Effector CD4-positive, alpha-beta T cell (primary cell): ENCODE measurements at regions not wholly inside any gene's neighbourhood (a gene's known extent, or its start where the extent isn't known, plus 50 kb on each side); places are given as distances from the start of the nearest gene placed in this dataset.
A peak's percentile ranks its signal among the peaks of the same experiment; 100 is the strongest.

Source experiments
- DNase-seq: peaks from one replicate; pipeline ENCODE4 v3.0.0-alpha.2; 2020

DNA sequence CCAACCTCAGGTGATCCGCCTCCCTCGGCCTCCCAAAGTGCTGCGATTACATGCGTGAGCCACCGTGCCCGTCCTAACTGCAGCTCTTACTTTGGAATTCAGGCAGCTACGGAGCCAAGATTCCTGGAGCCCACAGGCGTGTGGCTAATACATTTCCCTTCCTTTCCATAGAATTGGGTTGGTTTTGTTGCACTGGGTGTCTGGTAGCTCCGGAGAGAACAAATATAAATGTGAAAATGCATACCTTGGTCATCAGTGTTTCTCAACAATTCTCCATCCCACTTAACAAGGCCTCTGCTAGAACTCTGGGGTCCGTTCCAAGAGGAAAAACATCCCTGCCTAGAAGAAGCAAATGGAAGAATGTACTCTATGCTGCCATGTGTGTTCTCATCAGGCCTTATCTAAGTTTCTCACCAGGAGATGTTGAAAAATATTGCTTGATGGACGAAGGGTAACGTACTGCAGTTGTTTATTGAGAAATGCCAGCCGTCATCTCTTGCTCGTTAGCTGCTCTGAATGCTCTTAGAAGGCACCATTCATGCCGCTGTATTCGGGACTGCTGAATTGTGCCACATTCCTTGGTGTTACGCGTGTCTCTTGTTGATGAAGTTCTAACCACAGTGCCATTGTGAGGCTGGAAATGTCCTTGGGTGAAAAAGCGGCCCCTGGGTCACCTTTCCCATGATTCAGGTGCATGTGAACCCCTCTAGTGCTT is 50.5 kb upstream of the CD99 start:
- DNase-seq = no peak

DNA sequence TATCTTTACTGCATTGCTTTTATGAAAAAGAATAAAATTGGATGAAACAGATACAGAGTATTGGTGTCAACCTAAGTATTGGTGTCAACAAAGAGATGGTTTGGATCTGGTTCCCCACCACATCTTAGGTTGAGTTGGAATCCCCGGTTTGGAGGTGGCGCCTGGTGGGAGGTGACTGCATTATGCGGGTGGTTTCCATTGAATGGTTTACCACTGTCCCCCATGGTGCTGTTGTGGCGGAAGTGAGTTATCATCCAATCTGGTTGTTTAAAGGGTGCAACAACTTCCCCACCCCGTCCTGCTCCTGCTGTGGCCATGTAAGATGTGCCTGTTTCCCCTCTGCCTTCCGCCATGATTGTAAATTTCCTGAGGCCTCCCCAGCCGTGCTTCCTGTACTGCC is 52.8 kb upstream of the CD99 start:
- DNase-seq = no peak

DNA sequence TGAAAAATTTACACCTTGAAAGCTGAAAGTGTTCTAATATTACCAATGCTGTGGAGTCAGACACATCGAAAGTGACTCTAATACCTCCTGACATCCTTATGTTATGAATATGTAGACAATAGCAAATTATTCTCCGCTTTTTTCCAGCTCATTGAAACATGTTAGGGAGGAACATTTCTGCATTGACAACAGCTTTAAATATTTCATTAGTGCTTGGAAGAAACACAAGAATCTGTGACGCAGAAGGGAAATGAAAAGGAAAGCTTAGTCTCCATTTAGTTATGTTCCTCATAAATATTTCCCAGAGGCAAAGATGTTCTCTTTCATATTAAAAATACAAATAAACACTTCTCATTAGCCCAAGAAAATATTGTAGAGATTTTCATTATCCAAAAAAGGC is 55.8 kb upstream of the CD99 start:
- DNase-seq = no peak

DNA sequence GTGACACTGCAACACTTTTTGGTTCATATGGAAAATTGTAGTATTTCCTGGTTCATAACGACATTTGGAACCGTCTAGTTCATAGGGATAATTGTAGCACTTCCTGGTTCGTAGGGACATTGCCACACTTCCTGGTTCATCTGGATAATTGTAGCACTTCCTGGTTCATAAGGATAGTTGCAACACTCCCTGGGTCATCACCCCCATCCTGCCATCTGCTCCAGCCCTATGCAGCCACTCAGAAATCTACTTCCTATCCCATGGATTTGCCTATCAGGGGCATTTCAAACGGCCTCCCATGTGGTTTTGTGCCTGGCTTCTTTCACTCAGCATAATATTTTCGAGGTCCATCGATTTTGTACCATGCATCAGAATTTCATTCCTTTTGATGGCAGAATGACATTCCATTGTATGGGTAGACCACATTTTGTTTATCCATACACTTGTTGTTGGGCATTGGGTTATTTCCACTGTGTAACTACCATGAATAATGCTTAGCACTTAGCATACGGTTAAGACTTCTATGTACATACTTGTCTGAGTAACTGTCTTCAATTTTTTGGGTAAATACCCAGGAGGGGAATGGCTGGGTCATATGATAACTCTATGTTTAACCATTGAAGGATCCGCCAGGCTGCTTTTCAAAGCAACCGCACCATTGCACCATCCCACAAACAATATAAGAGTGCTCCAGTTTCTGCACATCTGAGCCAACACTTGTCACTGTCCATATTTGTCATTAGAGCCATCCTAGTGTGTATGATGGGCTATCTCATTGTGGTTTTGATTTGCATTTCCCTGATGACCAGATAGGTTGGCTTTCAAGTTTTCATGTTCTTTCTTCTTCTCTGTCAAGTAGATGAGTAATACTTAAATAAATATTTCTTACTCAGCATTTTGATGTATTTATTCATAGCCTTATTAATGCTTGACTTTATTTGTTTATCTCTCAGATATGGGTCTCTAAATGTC is 58.3 kb upstream of the CD99 start:
- no peak for DNase-seq

DNA sequence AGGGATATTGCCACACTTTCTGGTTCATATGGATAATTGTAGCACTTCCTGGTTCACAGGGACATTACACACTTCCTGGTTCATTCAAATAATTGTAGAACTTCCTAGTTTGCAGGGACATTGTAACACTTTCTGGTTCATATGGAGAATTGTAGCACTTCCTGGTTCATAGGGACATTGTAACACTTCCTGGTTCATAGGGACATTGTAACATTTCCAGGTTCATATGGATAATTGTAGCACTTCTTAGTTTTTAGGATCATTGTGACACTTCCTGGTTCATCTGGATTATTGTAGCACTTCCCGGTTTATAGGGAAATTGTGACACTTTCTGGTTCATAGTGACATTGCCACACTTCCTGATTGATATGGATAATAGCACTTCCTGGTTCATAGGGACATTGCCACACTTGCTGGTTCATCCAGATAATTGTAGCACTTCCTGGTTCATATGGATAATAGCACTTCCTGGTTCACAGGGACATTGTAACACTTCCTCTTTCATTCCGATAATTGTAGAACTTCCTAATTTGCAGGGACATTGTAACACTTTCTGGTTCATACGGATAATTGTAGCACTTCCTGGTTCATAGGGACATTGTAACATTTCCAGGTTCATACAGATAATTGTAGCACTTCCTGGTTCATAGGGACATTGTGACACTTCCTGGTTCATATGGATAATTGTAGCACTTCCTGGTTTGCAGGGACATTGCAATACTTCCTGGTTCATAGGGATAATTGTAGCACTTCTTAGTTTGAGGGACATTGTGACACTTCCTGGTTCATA is 59.2 kb upstream of the CD99 start:
- DNase-seq = no peak

GRCh38 chrX:2630935-2631742 is 60.0 kb upstream of the CD99 start:
- DNase-seq = peak; percentile 47

DNA sequence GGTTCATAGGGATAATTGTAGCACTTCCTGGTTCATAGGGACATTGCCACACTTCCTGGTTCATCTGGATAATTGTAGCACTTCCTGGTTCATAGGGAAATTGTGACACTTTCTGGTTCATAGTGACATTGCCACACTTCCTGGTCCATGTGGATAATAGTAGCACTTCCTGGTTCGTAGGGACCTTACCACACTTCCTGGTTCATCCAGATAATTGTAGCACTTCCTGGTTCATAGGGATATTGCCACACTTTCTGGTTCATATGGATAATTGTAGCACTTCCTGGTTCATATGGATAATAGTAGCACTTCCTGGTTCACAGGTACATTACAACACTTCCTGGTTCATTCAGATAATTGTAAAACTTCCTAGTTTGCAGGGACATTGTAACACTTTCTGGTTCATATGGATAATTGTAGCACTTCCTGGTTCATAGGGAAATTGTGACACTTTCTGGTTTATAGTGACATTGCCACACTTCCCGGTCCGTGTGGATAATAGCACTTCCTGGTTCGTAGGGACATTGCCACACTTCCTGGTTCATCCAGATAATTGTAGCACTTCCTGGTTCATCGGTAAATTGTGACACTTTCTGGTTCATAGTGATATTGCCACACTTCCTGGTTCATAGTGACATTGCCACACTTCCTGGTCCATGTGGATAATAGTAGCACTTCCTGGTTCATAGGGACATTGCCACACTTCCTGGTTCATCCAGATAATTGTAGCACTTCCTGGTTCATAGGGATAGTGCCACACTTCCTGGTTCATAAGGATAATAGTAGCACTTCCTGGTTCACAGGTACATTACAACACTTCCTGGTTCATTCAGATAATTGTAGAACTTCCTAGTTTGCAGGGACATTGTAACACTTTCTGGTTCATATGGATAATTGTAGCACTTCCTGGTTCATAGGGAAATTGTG is 60.8 kb upstream of the CD99 start:
- DNase-seq = peak; percentile 56

DNA sequence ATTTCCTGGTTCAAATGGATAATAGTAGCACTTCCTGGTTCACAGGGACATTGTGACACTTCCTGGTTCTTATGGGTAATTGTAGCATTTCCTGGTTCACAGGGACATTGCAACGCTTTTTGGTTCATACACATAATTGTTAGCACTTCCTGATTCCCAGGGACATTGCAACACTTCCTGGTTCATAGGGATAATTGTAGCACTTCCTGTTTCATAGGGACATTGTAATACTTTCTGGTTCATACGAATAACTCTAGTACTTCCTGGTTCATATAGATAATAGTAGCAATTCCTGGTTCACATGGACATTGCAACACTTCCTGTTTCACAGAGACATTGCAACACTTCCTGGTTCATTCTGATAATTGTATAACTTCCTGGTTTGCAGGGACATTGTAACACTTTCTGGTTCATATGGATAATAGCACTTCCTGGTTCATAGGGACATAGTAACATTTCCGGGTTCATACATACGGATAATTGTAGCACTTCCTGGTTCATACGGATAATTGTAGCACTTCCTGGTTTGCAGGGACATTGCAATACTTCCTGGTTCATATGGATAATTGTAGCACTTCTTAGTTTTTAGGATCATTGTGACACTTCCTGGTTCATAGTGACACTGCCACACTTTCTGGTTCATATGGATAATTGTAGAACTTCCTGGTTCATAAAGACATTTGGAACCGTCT is 61.6 kb upstream of the CD99 start:
- peak; percentile 7 for DNase-seq

- DNase-seq = no peak
These were observed 62.3 kb upstream of the CD99 start for GRCh38 chrX:2628751-2629315.

DNA sequence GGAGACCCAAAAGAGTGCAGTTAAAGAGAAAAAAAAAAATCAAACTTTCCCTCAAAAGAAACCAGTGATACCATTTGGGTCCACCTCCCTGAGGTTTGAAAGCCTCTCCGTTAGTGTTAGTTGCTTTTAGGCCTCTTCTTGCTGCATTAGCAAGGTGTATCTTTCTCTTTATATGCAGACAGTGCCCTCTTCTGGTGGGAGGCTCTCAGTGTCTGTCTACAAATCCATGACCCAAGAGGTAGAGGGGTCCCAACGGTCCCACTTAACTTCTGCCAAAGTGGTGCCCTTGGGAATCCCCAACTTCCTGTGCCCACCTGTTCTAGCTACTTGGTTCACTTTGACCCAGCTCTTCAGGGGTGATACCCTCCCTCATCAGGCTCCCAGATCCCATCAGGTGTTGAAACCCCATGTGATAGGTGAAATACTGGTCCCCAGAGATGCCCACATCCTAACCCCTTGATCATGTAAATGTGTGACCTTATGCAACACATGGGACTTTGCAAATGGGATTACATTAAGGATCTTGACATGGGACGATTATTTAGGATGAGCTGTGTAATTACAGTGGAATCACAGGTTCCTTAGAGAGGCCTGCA is 63.7 kb upstream of the CD99 start:
- DNase-seq = peak; percentile 21

DNA sequence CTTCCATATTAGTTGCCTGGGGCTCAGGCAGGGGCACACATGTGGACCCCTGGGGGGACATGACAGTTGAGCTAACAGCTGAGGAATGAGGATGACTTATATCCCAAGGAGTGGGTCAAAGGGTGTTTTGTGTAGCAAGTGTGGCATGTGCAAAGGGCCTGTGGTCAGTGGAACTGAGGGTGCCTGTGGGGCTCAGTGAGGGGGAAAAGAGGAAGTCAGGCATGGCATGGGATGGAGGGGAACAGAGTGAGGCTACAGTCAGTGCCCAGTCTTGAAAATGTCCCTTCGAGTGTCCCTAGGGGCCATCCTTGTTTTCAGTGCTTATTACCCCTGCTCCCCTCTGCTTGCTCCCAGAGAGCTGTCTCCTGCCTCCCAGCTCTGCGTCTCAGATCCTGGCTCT is 64.3 kb upstream of the CD99 start:
- DNase-seq = no peak

DNA sequence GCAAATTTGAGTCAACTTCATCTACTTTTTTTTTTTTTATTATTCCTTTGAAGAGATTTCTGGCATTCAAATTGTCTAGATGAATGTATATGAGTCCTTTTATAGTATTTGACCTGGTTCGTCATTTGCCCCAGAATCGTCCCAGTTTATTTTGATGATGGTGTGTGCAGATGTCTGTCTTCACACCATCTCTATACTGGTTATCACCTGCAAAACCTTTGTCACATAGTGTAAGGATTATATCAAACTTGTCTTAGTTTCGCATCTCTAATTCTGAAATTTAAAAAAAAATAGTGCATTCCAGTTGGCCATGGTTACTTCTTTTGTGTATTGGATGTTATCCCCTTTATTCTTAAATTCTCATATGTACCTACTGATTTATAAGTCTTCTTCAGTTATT is 70.5 kb upstream of the CD99 start:
- DNase-seq = no peak

DNA sequence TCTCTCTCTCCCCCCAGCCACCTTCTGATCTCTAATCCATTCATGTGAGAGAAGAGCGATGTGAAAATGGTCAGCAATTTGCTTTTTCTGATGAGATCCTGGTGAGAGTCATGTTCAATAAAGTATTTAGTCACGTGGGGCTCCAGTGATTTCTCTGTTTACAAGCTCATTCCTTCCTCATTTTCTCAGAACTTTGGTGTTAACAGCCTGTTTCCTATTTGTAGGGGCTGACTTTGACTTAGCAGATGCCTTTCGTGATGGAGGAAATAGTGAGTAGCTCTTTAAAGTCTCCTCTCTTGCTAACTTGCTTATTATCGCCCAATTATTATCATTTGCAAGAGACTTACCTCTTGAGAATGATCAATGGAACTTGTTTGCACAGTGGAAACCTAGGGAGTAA is 72.6 kb upstream of the CD99 start:
- no peak for DNase-seq

DNA sequence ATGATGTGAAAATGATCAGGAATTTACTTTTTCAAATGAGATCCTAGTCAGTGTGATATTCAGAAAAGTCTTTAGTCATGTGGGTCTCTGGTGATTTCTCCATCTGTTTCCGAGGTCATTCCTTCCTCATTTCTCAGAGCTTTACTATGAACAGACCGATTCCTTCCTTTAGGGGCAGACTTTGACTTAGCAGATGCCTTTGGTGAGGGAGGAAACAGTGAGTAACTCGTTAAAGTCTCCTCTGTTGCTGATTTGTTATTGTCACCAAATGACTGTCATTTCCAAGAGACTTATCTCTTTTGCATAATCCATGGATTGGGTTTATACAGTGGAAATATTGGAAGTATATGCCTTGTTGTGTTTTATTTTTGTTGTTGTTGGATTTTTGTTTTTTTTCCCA is 76.2 kb upstream of the CD99 start:
- DNase-seq = no peak

DNA sequence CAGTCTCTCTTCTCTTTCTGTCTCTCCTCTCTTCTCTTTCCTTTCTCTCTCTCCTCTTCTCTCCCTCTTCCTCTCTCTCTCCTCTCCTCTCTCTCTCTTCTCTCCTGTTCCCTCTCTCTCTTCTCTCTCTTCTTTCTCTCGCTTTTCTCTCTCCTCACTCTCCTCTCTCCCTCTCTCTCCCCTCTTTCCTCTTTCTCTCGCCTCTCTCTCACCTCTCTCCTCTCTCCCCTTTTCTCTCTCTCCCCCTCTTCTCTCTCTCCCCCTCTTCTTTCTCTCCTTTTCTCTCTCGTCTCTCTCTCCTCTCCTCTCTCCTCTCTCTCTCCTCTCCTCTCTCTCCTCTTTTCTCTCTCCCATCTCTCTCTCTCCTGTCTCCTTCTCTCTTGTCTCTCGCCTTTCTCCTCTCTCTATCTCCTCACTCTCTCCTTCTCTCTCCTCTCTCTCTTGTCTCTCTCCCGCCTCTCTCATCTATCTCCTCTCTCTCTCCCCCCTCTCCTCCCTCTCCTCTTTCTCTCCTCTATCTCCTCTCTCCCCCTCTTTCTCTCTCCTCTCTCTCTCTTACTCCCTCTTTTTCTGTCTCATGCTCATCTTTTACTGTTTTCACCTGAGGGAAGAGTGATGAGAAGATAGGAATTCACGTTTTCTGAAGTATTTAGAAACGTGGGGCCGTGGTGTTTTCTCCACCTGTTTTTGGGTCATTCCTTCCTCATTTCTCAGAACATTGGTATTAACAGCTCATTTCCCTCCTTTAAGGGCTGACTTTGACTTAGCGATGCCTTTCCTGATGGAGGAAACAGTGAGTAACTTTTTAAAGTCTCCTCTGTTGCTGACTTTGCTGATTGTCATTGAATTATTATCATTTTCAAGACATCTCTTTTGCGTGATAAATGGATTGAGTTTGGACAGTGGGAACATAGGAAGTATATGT is 80.6 kb upstream of the CD99 start:
- DNase-seq = no peak

GRCh38 chrX:2609431-2610238 is 81.5 kb upstream of the CD99 start:
- DNase-seq = no peak

DNA sequence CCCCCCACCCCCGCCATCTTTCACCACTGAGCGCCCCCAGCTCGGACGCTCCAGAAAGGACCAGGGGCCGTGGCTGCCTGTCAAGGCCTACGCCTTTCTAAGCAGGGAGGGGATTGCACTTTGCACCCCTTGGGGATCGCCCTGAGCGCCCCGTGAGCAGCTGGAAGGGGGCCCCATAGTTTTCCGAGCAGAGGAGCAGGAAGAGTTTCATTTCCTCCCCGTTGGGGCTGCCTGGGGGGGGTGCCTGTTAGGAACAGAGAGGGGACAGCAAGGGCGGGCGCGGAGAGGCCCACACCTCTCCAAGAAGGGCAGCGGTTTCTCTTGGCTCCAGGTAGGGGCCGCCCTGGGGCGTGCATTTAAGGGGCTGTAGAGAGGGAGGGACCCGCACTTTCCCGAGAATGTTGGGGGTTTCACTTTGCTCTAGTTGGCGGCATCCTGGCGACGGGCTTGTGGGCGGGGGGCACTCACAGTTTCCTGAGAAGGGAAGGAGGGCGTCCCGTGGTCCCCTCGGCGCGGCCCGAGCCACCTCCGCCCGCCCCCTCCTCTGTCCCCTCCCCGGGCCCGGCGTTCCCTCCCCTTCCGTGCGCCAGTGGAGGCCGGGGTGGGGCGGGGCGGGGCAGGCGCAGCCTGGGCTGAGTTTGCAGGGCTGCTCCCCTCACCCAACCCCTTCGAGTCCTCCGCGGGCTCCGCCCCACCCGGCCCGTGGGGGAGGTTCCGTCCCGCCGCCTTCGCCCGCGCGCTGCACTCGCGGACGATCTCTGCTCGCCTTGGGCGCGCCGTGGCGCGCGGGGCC is 82.3 kb upstream of the CD99 start:
- peak; percentile 77 for DNase-seq
